Epithelial cell of esophagus (primary cell): ENCODE measurements at regions not wholly inside any gene's neighbourhood (a gene's known extent, or its start where the extent isn't known, plus 50 kb on each side); places are given as distances from the start of the nearest gene placed in this dataset.

Experiments
- DNase-seq: peaks from one replicate; pipeline ENCODE4 v3.0.0; 2010; ENCODE audit warnings: low read depth
- H3K4me3 ChIP-seq: 2 replicates; pipeline ENCODE4 v1.5.1; 2011; ENCODE audit warnings: mild to moderate bottlenecking, low read length, control low read depth
- TF ChIP-seq, protein P1 (sequence below): IDR thresholded peaks from 2 replicates; pipeline ENCODE4 v1.5.1; 2011; ENCODE audit warnings: low read depth, mild to moderate bottlenecking, low read length, control low read depth, inconsistent platforms; ENCODE audit not compliant: insufficient read depth; ENCODE audit errors: missing control alignments

DNA sequence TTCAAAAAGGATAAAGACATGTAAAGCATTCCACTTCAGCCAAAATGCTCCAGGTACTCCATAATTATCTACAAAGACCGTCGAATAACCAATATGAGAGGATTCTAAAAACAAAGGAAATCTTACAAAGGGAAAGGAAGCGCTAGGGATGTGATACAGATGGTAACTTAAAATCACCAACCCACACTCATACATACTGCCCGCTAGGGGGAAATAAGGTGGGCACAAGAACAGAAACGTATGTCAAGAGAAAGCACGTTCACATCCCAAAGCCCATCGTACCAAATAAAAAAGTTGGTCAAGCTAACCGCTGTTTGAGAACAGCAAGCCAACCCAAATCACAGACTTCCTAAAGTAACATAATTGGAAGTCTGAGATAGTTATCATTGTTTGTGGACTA, 429.4 kb downstream of the SHQ1 start:
- H3K4me3 ChIP-seq, result no peak overlapping the region
- no peak for DNase-seq
- TF ChIP-seq, protein P1, sequence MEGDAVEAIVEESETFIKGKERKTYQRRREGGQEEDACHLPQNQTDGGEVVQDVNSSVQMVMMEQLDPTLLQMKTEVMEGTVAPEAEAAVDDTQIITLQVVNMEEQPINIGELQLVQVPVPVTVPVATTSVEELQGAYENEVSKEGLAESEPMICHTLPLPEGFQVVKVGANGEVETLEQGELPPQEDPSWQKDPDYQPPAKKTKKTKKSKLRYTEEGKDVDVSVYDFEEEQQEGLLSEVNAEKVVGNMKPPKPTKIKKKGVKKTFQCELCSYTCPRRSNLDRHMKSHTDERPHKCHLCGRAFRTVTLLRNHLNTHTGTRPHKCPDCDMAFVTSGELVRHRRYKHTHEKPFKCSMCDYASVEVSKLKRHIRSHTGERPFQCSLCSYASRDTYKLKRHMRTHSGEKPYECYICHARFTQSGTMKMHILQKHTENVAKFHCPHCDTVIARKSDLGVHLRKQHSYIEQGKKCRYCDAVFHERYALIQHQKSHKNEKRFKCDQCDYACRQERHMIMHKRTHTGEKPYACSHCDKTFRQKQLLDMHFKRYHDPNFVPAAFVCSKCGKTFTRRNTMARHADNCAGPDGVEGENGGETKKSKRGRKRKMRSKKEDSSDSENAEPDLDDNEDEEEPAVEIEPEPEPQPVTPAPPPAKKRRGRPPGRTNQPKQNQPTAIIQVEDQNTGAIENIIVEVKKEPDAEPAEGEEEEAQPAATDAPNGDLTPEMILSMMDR, result no peak

- TF ChIP-seq, protein P1, result no peak
- peak; percentile 15 for DNase-seq
- no peak overlapping the region for H3K4me3 ChIP-seq
Observed at GRCh38 chr3:72418244-72418643, 430.0 kb downstream of the SHQ1 start.

DNA sequence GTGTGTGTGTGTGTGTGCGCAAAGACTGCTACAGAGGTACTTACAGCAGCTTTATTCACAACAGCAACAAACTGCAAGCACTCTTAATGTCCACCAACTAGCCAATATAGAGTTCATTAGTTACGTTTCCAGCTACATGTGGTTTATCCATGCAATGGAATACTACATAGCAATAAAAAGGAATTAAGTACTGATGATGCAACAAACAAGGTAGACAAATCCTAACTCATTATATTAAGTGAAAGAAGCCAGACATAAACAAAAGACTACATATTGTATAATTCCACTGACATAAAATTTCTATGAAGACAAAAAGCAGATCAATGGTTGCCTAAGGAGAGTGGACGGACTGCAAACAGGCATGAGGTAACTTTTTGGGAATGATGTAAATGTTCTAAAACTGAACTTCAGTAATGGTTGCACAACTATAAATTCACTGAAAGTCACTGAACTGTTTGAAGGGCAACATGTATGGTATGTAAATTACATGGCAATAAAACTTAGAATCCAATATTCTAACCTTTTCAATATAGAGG, 433.7 kb downstream of the SHQ1 start:
- no peak for DNase-seq
- no peak overlapping the region for H3K4me3 ChIP-seq
- TF ChIP-seq, protein P1, result no peak

DNA sequence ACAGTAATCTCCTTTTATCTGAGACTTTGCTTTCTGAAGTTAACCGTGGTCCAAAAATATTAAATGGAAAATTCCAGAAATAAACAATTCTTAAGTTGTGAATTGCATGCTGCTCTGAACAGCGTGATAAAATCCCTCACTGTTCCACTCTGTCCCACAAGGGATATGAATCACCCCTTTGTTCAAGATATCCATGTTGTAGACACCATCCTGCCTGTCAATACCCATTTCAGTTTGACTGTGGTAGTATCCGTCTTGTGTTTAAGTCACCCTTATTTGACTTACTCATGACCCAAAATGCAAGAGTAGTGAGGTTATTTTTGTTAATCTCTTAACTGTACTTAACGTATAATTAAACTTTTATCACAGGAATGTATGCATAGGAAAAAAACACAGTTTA, 435.0 kb downstream of the SHQ1 start:
- no peak overlapping the region for H3K4me3 ChIP-seq
- DNase-seq, result peak; percentile 50
- TF ChIP-seq, protein P1, result no peak

DNA sequence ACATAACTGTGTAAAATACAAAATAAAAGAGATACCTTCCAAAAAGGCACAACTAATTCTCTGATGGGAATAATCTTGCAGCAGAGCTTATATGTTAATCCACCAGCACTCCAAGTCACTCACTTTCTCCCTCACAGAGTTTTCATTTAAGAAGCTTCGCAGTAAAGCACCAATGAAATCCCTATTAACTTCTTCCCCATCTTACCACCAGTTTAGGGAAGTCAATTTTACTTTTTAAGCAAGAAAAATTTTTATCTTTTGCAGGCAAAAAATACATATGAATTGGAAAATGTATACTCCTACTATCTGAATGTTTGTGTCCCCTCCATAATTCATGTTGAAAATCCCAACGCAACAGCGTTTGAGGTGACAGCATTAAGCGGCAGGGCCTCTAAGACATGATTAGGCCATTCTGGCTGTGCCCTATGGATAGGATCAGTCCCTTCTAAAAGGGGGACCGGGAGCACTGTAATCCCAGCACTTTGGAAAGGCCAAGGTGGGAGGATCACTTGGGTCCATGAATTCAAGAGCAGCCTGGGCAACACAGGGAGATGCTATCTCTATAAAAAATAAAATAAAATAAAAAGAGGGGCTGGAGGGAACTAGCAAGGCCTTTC, 435.8 kb downstream of the SHQ1 start:
- TF ChIP-seq, protein P1, result no peak
- DNase-seq, result no peak
- no peak overlapping the region for H3K4me3 ChIP-seq

DNA sequence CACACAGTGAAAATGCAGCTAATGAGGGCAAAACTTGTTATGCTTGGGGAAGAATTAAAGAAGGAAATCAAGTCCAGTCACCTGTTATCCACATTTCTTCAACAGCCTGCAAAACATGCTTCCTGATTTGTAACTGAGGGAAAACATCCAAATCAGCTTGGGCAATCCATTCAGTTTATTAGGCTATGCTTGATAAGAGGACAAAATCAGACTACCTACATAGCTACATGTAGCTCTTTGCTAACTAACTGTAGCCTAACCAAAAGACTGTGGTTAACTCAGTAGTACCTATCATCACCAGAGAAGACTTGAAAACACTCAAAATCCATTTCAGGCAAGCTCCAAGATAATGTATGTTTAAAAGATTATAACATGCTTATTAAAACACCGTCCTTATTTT, 436.4 kb downstream of the SHQ1 start:
- DNase-seq, result no peak
- TF ChIP-seq, protein P1, result no peak
- no peak overlapping the region for H3K4me3 ChIP-seq

- H3K4me3 ChIP-seq, result no peak overlapping the region
- no peak for DNase-seq
- TF ChIP-seq, protein P1, result no peak
Observed at GRCh38 chr3:72411126-72411525, 437.1 kb downstream of the SHQ1 start.
